Stimulated activated CD8-positive, alpha-beta memory T cell treated with anti-CD3 and anti-CD28 coated beads, Interleukin-4, amount 100 ng/mL, for 4 hours (primary cell): ENCODE measurements at regions not wholly inside any gene's neighbourhood (a gene's known extent, or its start where the extent isn't known, plus 50 kb on each side); places are given as distances from the start of the nearest gene placed in this dataset.

ENCODE experiments used
- DNase-seq, 2 donors: peaks; one replicate each; pipeline ENCODE4 v3.0.0-alpha.2; 2020; ENCODE audit warnings: low read depth in 2 of 2, low spot score in 1 of 2

DNA sequence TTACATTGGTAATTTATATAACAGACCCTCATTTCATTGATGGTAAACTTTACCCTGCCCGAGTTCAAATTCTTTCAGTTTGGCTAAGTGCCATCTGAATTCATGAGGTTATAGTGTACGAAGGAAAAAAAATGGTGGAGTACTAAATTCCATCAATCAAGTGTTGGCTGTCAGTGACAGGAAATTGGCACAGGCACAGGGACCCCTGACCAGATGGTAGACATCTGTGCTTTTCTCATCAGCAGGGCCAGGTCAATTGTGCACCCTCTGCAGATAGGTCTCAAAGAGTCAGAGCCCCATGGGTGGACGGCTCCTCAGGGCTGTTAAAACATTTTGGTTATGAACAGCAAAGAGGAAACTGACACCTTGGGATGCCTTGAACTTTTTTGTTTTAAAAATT lies 439.2 kb downstream of the SETBP1 start:
- DNase-seq: no peak

- no peak for DNase-seq
Measured at GRCh38 chr18:45121146-45121545, 440.5 kb downstream of the SETBP1 start.

DNA sequence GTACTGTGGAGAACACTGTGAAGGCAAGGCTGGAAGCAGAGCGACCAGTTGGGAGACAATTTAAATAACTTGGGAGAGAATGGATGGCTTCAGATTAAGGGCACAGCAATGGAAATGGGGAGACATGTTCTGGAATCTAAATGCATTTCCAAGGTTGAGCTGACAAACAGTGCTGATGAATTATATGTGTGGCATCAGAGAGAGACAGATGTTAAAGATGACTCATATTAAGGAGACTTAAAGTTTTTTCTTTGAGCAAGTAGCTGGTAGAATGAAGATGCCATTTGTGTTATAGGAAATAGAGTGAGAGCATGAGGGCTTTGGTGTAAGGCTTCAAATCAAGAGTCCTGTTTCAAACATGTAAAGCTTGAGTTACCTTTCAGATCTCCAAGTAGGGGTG lies 441.8 kb downstream of the SETBP1 start:
- DNase-seq: no peak

- DNase-seq: no peak
Measured at GRCh38 chr18:45127405-45127804, 446.7 kb downstream of the SETBP1 start.

DNA sequence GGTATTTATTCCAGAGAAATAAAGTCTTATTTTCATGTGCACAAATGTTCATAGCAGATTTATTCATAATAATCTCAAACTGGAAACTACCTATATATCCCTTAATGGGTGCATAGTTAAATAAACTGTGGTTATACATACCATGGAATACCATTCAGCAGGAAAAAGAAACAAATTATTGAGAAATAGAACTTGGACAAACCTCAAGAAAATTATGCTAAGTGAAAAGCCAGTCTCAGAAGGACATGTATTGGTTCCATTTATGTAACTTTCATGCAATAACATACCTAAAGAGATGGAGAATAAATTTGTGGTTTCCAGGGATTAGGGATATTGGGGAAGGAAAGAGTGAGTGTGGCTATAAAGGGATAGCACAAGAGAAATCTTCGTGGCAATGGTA lies 452.6 kb downstream of the SETBP1 start:
- DNase-seq: no peak

DNA sequence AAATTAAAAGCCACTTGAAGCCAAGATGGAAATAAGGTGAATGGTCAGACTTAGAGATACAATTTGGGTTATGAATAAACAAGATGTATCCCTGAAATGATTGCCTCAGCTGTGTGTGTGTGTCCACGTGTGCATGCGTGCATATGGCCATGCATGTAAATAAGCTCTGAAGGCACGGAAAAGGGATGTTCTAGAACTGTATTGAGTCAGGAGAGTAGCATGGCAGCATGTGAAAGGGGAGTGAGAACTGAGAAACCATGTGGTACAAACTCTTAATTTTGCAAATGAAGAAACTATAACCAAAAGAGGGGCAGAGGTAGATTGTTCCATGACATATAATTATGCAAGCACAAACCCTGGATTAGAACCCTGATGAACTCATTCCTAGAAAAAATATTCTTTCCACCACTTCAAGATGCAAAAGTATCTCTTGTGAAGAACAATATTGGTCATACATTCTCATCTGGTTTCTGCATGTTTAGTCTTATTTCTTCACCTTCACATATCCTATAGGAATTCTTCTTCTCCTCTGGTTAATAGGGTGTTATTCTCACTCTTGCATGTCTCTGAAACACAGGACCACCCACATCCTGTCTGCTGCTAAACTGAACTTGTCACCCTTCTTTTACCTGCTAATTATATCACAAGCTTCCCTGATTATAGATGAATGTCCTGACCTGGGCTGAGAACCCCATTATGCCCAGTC lies 455.8 kb downstream of the SETBP1 start:
- no peak for DNase-seq

- DNase-seq: no peak
Measured at GRCh38 chr18:45137087-45137419, 456.4 kb downstream of the SETBP1 start.

- no peak for DNase-seq
Measured at GRCh38 chr18:45139478-45139877, 458.8 kb downstream of the SETBP1 start.

DNA sequence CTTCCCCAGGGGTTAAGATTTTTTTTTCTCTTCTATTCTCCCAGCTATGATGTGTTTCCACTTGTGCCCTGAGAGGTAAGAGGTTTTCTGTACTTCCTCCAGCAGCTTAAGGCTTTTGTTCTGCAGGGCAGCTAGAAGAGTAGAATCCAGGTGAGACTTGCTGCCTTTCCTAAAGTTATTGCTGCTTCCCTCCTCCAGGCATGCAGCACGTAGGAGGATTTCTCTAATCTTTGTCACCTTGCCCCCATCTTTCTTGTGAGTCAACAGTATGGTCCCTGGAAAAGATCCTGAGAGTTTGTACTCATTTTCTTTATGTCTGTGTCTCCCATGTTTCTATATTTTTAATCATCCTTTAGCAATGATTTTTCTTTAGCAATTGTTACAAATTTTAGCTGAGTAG lies 462.2 kb downstream of the SETBP1 start:
- no peak for DNase-seq

GRCh38 chr18:45149712-45150111 lies 465.6 kb upstream of the SLC14A2 start:
- no peak for DNase-seq

DNA sequence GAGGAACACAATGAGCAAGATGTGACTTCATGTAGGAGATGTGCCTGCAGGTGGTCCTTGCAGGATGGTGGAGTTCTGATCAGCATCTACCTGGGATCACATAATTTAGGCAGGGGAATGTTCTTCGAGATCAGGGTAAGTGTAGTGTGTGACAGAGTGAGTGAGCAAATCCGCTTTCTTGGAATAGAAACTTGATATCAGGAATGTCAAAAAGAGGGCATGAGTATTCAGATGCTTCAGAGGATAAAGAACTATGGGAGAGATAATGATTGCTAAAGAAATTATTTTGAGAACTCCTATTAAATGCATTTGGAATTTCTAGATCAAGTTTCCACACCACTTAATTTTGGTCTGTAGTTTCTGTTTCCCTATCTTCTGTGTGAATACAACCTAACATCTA lies 463.6 kb upstream of the SLC14A2 start:
- no peak for DNase-seq

- no peak for DNase-seq
Measured at GRCh38 chr18:45155526-45155925, 459.8 kb upstream of the SLC14A2 start.

GRCh38 chr18:45156946-45157345 lies 458.3 kb upstream of the SLC14A2 start:
- no peak for DNase-seq

GRCh38 chr18:45157576-45157975 lies 457.7 kb upstream of the SLC14A2 start:
- no peak for DNase-seq

GRCh38 chr18:45161850-45162249 lies 453.4 kb upstream of the SLC14A2 start:
- no peak for DNase-seq

- DNase-seq: no peak
Measured at GRCh38 chr18:45163871-45164270, 451.4 kb upstream of the SLC14A2 start.

DNA sequence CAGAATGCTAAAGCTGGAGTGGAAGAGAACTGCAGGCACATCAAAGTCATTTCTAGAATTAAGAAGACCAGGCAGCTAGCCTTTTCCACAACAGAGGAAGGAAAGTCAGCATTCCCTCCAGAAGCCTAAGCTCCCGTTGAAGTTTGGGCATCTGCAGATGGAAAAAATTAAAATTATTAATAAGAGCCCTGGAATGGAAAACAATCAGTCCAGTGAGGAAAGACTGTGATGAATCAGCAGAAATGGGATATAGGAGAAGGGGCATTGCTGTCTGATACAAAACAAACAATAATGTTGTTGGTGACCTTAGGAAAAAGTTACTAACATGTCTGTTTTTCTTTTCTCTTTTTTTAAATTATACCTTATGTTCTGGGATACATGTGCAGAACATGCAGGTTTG lies 450.7 kb upstream of the SLC14A2 start:
- no peak for DNase-seq

- DNase-seq: no peak
Measured at GRCh38 chr18:45165176-45165713, 450.0 kb upstream of the SLC14A2 start.

- DNase-seq: no peak
Measured at GRCh38 chr18:45165871-45166270, 449.4 kb upstream of the SLC14A2 start.

GRCh38 chr18:45166341-45166835 lies 448.9 kb upstream of the SLC14A2 start:
- no peak for DNase-seq

GRCh38 chr18:45166836-45167551 lies 448.3 kb upstream of the SLC14A2 start:
- DNase-seq: no peak

GRCh38 chr18:45167631-45168280 lies 447.5 kb upstream of the SLC14A2 start:
- no peak for DNase-seq
